ENCODE measurements at regions not wholly inside any gene's neighbourhood (a gene's known extent, or its start where the extent isn't known, plus 50 kb on each side); places are given as distances from the start of the nearest gene placed in this dataset.
"Not testable (repeated sequence)": the region's sequence is repeated elsewhere in the genome, so short reads cannot be mapped to it uniquely, and the experiment has no call there.

- DNase-seq (ENCODE audit: low read depth), result not testable (repeated sequence)
Observed at GRCh38 chr6:92952111-92952510, 467.2 kb downstream of the EPHA7 start.

- DNase-seq (ENCODE audit: low read depth), result peak; percentile 91
Observed at GRCh38 chr6:92945799-92946198, 473.6 kb downstream of the EPHA7 start.

GRCh38 chr6:92944132-92944531 is 475.2 kb downstream of the EPHA7 start:
- no peak for DNase-seq (ENCODE audit: low read depth)

- DNase-seq (ENCODE audit: low read depth), result no peak
Observed at GRCh38 chr6:92942549-92942948, 476.8 kb downstream of the EPHA7 start.

GRCh38 chr6:92934625-92935024 is 484.7 kb downstream of the EPHA7 start:
- no peak for DNase-seq (ENCODE audit: low read depth)

GRCh38 chr6:92930171-92930570 is 489.2 kb downstream of the EPHA7 start:
- DNase-seq (ENCODE audit: low read depth), result no peak

- no peak for DNase-seq (ENCODE audit: low read depth)
Observed at GRCh38 chr6:92922216-92922806, 497.0 kb downstream of the EPHA7 start.

GRCh38 chr6:92915466-92915865 is 503.9 kb downstream of the EPHA7 start:
- DNase-seq (ENCODE audit: low read depth), result no peak

GRCh38 chr6:92911301-92911700 is 508.1 kb downstream of the EPHA7 start:
- DNase-seq (ENCODE audit: low read depth), result no peak

GRCh38 chr6:92910646-92911045 is 508.7 kb downstream of the EPHA7 start:
- DNase-seq (ENCODE audit: low read depth), result no peak

GRCh38 chr6:92906385-92906784 is 513.0 kb downstream of the EPHA7 start:
- no peak for DNase-seq (ENCODE audit: low read depth)

GRCh38 chr6:92893741-92894140 is 525.6 kb downstream of the EPHA7 start:
- no peak for DNase-seq (ENCODE audit: low read depth)

GRCh38 chr6:92892626-92893170 is 526.7 kb downstream of the EPHA7 start:
- DNase-seq (ENCODE audit: low read depth), result no peak

GRCh38 chr6:92888316-92888715 is 531.0 kb downstream of the EPHA7 start:
- no peak for DNase-seq (ENCODE audit: low read depth)

GRCh38 chr6:92887871-92888270 is 531.5 kb downstream of the EPHA7 start:
- DNase-seq (ENCODE audit: low read depth), result no peak

- no peak for DNase-seq (ENCODE audit: low read depth)
Observed at GRCh38 chr6:92879526-92879925, 539.8 kb downstream of the EPHA7 start.

GRCh38 chr6:92864966-92865555 is 554.3 kb downstream of the EPHA7 start:
- no peak for DNase-seq (ENCODE audit: low read depth)

- DNase-seq (ENCODE audit: low read depth), result no peak
Observed at GRCh38 chr6:92849636-92850035, 569.7 kb downstream of the EPHA7 start.

- DNase-seq (ENCODE audit: low read depth), result no peak
Observed at GRCh38 chr6:92848901-92849300, 570.5 kb downstream of the EPHA7 start.

- DNase-seq (ENCODE audit: low read depth), result no peak
Observed at GRCh38 chr6:92848459-92848858, 570.9 kb downstream of the EPHA7 start.

GRCh38 chr6:92847988-92848387 is 571.4 kb downstream of the EPHA7 start:
- DNase-seq (ENCODE audit: low read depth), result no peak

GRCh38 chr6:92840246-92840930 is 579.0 kb downstream of the EPHA7 start:
- DNase-seq (ENCODE audit: low read depth), result no peak

- no peak for DNase-seq (ENCODE audit: low read depth)
Observed at GRCh38 chr6:92828788-92829187, 590.6 kb downstream of the EPHA7 start.

Data from HT1080 (cell line).